GM06990 (cell line): ENCODE measurements at regions not wholly inside any gene's neighbourhood (a gene's known extent, or its start where the extent isn't known, plus 50 kb on each side); places are given as distances from the start of the nearest gene placed in this dataset.

Experiments used
- DNase-seq: peaks from one replicate; pipeline ENCODE4 v3.0.0-alpha.2; 2011; ENCODE audit not compliant: insufficient read length; ENCODE audit errors: extremely low read depth
- H3K27me3 ChIP-seq: replicated peaks from 2 replicates; pipeline ENCODE4 v1.6.0; 2011; ENCODE audit warnings: low read length; ENCODE audit not compliant: control insufficient read depth, insufficient read depth
- H3K36me3 ChIP-seq: 2 replicates; pipeline ENCODE4 v1.5.1; 2011; ENCODE audit warnings: low read length; ENCODE audit not compliant: control insufficient read depth, insufficient read depth
- H3K4me3 ChIP-seq: replicated peaks from 2 replicates; pipeline ENCODE4 v1.5.1; 2011; ENCODE audit warnings: low read depth, mild to moderate bottlenecking, control low read depth, low read length
- TF ChIP-seq, protein P1 (sequence below): IDR thresholded peaks from 2 replicates; pipeline ENCODE4 v1.5.1; 2011; ENCODE audit warnings: low read length, control low read depth, mild to moderate bottlenecking, inconsistent platforms; ENCODE audit not compliant: insufficient read depth, poor library complexity, severe bottlenecking

- no peak for DNase-seq
- Histone ChIP-seq H3K27me3 (no peaks in the 10 kb centered on the region), H3K36me3 (no peaks in the 10 kb centered on the region), H3K4me3 (no peak overlapping the region)
- TF ChIP-seq, protein P1, sequence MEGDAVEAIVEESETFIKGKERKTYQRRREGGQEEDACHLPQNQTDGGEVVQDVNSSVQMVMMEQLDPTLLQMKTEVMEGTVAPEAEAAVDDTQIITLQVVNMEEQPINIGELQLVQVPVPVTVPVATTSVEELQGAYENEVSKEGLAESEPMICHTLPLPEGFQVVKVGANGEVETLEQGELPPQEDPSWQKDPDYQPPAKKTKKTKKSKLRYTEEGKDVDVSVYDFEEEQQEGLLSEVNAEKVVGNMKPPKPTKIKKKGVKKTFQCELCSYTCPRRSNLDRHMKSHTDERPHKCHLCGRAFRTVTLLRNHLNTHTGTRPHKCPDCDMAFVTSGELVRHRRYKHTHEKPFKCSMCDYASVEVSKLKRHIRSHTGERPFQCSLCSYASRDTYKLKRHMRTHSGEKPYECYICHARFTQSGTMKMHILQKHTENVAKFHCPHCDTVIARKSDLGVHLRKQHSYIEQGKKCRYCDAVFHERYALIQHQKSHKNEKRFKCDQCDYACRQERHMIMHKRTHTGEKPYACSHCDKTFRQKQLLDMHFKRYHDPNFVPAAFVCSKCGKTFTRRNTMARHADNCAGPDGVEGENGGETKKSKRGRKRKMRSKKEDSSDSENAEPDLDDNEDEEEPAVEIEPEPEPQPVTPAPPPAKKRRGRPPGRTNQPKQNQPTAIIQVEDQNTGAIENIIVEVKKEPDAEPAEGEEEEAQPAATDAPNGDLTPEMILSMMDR: no peak
These were observed 70.0 kb upstream of the SLC45A1 start for GRCh38 chr1:8247811-8248436.

DNA sequence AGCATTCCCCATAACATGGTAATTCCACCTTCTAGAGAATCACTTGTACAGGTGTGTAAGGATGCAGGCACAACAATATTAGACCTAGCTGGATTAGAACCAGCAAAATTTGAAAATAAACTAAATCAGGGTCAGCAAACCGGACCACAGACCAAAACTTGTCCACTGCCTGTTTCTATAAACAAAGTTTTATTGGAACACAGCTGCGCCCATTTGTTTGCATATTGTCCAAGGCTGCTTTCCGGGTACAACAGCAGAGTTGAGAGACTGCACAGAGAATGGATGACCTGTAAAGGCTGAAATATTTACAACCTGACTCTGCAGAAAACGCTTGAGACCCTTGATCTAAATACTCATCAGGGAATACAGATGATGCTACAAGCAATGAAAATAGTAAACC is 73.6 kb upstream of the SLC45A1 start:
- H3K36me3 ChIP-seq: no peaks in the 10 kb centered on the region
- TF ChIP-seq, protein P1: no peak
- DNase-seq: no peak
- no peak overlapping the region for H3K4me3 ChIP-seq
- H3K27me3 ChIP-seq: no peaks in the 10 kb centered on the region

- Histone ChIP-seq H3K27me3 (no peaks in the 10 kb centered on the region), H3K36me3 (no peaks in the 10 kb centered on the region), H3K4me3 (no peak overlapping the region)
- TF ChIP-seq, protein P1: no peak
- DNase-seq: no peak
These were observed 75.4 kb upstream of the SLC45A1 start for GRCh38 chr1:8242498-8242897.

GRCh38 chr1:8241417-8242014 is 76.4 kb upstream of the SLC45A1 start:
- Histone ChIP-seq H3K27me3 (no peaks in the 10 kb centered on the region), H3K4me3 (no peak overlapping the region), H3K36me3 (no peaks in the 10 kb centered on the region)
- no peak for DNase-seq
- TF ChIP-seq, protein P1: no peak

GRCh38 chr1:8239306-8240023 is 78.4 kb upstream of the SLC45A1 start:
- no peak overlapping the region for H3K4me3 ChIP-seq
- TF ChIP-seq, protein P1: no peak
- H3K36me3 ChIP-seq: no peaks in the 10 kb centered on the region
- DNase-seq: no peak
- H3K27me3 ChIP-seq: no peaks in the 10 kb centered on the region
